A549 (cell line): ENCODE measurements at regions not wholly inside any gene's neighbourhood (a gene's known extent, or its start where the extent isn't known, plus 50 kb on each side); places are given as distances from the start of the nearest gene placed in this dataset.

Experiments used
- ATAC-seq, 2 experiments: fragments of 200-7000 bp in 1 of 2; fragments of >200 bp in 1 of 2; cut with Nextera tagmentation in 1 of 2; cut with Tn5 transposase in 1 of 2; 3 replicates each; pipeline versions ENCODE4 v1.8.0 to v1.9.1; 2018 to 2020; ENCODE audit warnings: mild to moderate bottlenecking in 1 of 2, moderate library complexity in 1 of 2
- CTCF ChIA-PET: fragments of 300-600 bp; sonication (Branson Sonifier 250); formaldehyde crosslinking; extraction: SDS; loops from one replicate; lab custom pipeline; 2021; ENCODE audit warnings: antibody characterized with exemption, inconsistent platforms; lab: Yijun Ruan, JAX
- POLR2A ChIA-PET: fragments of 350-600 bp; formaldehyde crosslinking; extraction: SDS; loops from one replicate; lab custom pipeline; 2021; ENCODE audit warnings: antibody characterized with exemption, inconsistent platforms; lab: Yijun Ruan, JAX
- DNase-seq, 2 experiments: peaks; one replicate each; pipeline versions ENCODE4 v3.0.0 to v3.0.0-alpha.2; 2011 to 2016; ENCODE audit warnings: low read depth in 1 of 2, low spot score in 1 of 2
- FAIRE-seq: peaks from 2 replicates; lab custom pipeline; 2011; peaks lifted over from hg19 to GRCh38; lab: Jason Lieb, UNC
- H3K27ac ChIP-seq, 2 experiments: fragments of >200 bp; sonication (Bioruptor Twin); formaldehyde crosslinking; 3 replicates each; pipeline ENCODE4 v1.5.1; 2016 to 2017
- H3K4me1 ChIP-seq: fragments of >200 bp; sonication (Bioruptor Twin); formaldehyde crosslinking; 3 replicates; pipeline ENCODE4 v1.6.1; 2016
- H3K4me2 ChIP-seq: fragments of >200 bp; sonication (Bioruptor Twin); formaldehyde crosslinking; 3 replicates; pipeline ENCODE4 v1.6.1; 2016
- H3K4me3 ChIP-seq: fragments of >200 bp; sonication (Bioruptor Twin); formaldehyde crosslinking; 3 replicates; pipeline ENCODE4 v1.5.1; 2016
- H3K9me3 ChIP-seq: fragments of >200 bp; sonication (Bioruptor Twin); formaldehyde crosslinking; 3 replicates; pipeline ENCODE4 v1.6.1; 2016
- BHLHE40 ChIP-seq: IDR thresholded peaks from 2 replicates; pipeline ENCODE4 v1.6.1; 2012; ENCODE audit warnings: low read depth, low read length, inconsistent platforms
- CBX8 ChIP-seq: fragments of 200-600 bp; sonication (generic); IDR thresholded peaks from 2 replicates; pipeline ENCODE4 v1.6.1; 2016
- CEBPB ChIP-seq, 2 experiments: fragments of >200 bp in 1 of 2; sonication (Bioruptor Twin) in 1 of 2; formaldehyde crosslinking in 1 of 2; IDR thresholded peaks; 2 replicates each; pipeline ENCODE4 v1.6.1; 2012 to 2016
- CHD4 ChIP-seq: fragments of 200-600 bp; sonication (generic); IDR thresholded peaks from 2 replicates; pipeline ENCODE4 v1.6.1; 2016; ENCODE audit warnings: antibody characterized with exemption, mild to moderate bottlenecking, borderline replicate concordance
- EHF ChIP-seq: fragments of 250-450 bp; sonication (Bioruptor Pico); IDR thresholded peaks from 2 replicates; pipeline ENCODE4 v1.5.0; 2020; ENCODE audit warnings: mild to moderate bottlenecking
- EHMT2 ChIP-seq: fragments of 200-600 bp; sonication (generic); IDR thresholded peaks from 2 replicates; pipeline ENCODE4 v1.6.1; 2016; ENCODE audit warnings: antibody characterized with exemption, low read depth, mild to moderate bottlenecking, moderate library complexity
- FOSB ChIP-seq: fragments of 250-450 bp; sonication (Bioruptor Pico); IDR thresholded peaks from 2 replicates; pipeline ENCODE4 v1.5.0; 2020; ENCODE audit warnings: mild to moderate bottlenecking, moderate library complexity
- FOSL2 ChIP-seq, 2 experiments: fragments of 450-650 bp in 1 of 2; fragments of >200 bp in 1 of 2; sonication (Bioruptor Twin) in 1 of 2; formaldehyde crosslinking; IDR thresholded peaks; 2 replicates each; pipeline versions ENCODE4 v1.5.0 to v1.6.1; 2016 to 2020; ENCODE audit warnings: mild to moderate bottlenecking in 1 of 2, moderate library complexity in 1 of 2
- GATA3 ChIP-seq: IDR thresholded peaks from 2 replicates; pipeline ENCODE4 v1.6.1; 2012; ENCODE audit warnings: borderline replicate concordance
- HOXA7 ChIP-seq: fragments of 250-450 bp; sonication (Bioruptor Pico); IDR thresholded peaks from 2 replicates; pipeline ENCODE4 v1.5.0; 2020; ENCODE audit warnings: mild to moderate bottlenecking, moderate library complexity
- JUN ChIP-seq, 2 experiments: fragments of >200 bp; sonication (Bioruptor Twin); formaldehyde crosslinking; IDR thresholded peaks; 2 replicates in 1 of 2; 3 replicates in 1 of 2; pipeline ENCODE4 v1.6.1; 2016 to 2017
- JUNB ChIP-seq: fragments of >200 bp; sonication (Bioruptor Twin); formaldehyde crosslinking; IDR thresholded peaks from 2 replicates; pipeline ENCODE4 v1.6.1; 2016
- MAFK ChIP-seq: fragments of 450-650 bp; IDR thresholded peaks from 2 replicates; pipeline ENCODE4 v1.6.1; 2014; ENCODE audit not compliant: partially characterized antibody
- MAZ ChIP-seq: fragments of 150-350 bp; IDR thresholded peaks from 2 replicates; pipeline ENCODE4 v1.6.1; 2014; ENCODE audit warnings: antibody characterized with exemption, low read depth, low read length, borderline replicate concordance
- NFE2L2 ChIP-seq: fragments of 150-350 bp; conservative IDR thresholded peaks from 2 replicates; pipeline ENCODE4 v1.6.1; 2014; ENCODE audit warnings: low read length
- NPAS2 ChIP-seq: fragments of 250-450 bp; sonication (Bioruptor Pico); IDR thresholded peaks from 2 replicates; pipeline ENCODE4 v1.8.0; 2022; ENCODE audit warnings: mild to moderate bottlenecking, moderate library complexity, borderline replicate concordance
- PHF8 ChIP-seq: fragments of 200-600 bp; sonication (generic); IDR thresholded peaks from 2 replicates; pipeline ENCODE4 v1.6.1; 2016; ENCODE audit warnings: low read depth, mild to moderate bottlenecking, antibody characterized with exemption, moderate library complexity, borderline replicate concordance
- POLR2AphosphoS2 ChIP-seq: conservative IDR thresholded peaks from 2 replicates; pipeline ENCODE4 v1.6.1; 2012; ENCODE audit warnings: low read length, improper control_type of control experiment, inconsistent platforms
- RAD21 ChIP-seq, 2 experiments: fragments of >200 bp in 1 of 2; sonication (Bioruptor Twin) in 1 of 2; formaldehyde crosslinking in 1 of 2; IDR thresholded peaks in 1 of 2; conservative IDR thresholded peaks in 1 of 2; 2 replicates in 1 of 2; 3 replicates in 1 of 2; pipeline ENCODE4 v1.6.1; 2012 to 2018; ENCODE audit warnings: inconsistent platforms in 1 of 2
- RARB ChIP-seq: fragments of 250-450 bp; sonication (Bioruptor Pico); IDR thresholded peaks from 2 replicates; pipeline ENCODE4 v1.8.0; 2021; ENCODE audit warnings: mild to moderate bottlenecking, moderate library complexity
- RCOR1 ChIP-seq: fragments of 150-350 bp; IDR thresholded peaks from 2 replicates; pipeline ENCODE4 v1.6.1; 2014; ENCODE audit warnings: antibody characterized with exemption, low read length, low read depth
- TP53 ChIP-seq: fragments of 250-450 bp; sonication (Bioruptor Pico); IDR thresholded peaks from 2 replicates; pipeline ENCODE4 v1.5.0; 2021; ENCODE audit warnings: mild to moderate bottlenecking, moderate library complexity
- ZFP36 ChIP-seq: fragments of 450-650 bp; IDR thresholded peaks from 2 replicates; pipeline ENCODE4 v1.6.1; 2014; ENCODE audit warnings: borderline replicate concordance; ENCODE audit not compliant: partially characterized antibody
- WGBS: methylation state at CpG from one replicate; pipeline ENCODE4 v1.1.6; 2017; ENCODE audit errors: missing lambda C conversion rate; 5-methylcytosine and 5-hydroxymethylcytosine counted together
- TF ChIP-seq, protein P1 (sequence below): fragments of >200 bp; sonication (Bioruptor Twin); formaldehyde crosslinking; IDR thresholded peaks from 3 replicates; pipeline ENCODE4 v1.6.1; 2016
- TF ChIP-seq, protein P2 (sequence below): IDR thresholded peaks from 2 replicates; pipeline ENCODE4 v1.6.1; 2012
- TF ChIP-seq, protein P3 (sequence below): fragments of 150-350 bp; IDR thresholded peaks from 2 replicates; pipeline ENCODE4 v1.6.1; 2014; ENCODE audit warnings: low read depth, mild to moderate bottlenecking, low read length
- TF ChIP-seq, protein P4 (sequence below): fragments of 250-450 bp; sonication (Bioruptor Pico); IDR thresholded peaks from 2 replicates; pipeline ENCODE4 v1.5.0; 2021; ENCODE audit warnings: mild to moderate bottlenecking, moderate library complexity, borderline replicate concordance
- TF ChIP-seq, protein P5 (sequence below): IDR thresholded peaks from 2 replicates; pipeline ENCODE4 v1.6.1; 2012; ENCODE audit warnings: low read depth, borderline replicate concordance

DNA sequence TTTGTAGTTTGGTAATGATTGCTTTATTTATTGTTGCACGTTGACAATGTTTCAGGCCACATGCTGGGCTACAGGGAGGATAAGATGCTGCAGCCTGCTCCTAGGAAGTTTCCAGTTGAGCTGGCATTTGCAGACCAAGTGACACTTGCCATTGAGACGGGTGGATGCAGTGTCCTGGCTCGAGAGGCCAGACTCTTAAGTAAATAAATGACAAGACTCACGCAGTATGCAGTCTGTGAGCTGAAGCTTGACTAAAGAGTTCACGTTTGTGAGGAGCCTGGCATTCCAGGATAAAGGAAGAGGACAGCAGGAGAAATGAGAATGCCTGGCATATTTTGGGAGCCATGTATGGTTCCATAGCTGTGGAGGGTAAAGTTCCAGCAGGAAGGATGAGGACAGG is 105.8 kb downstream of the BAMBI start:
- ATAC-seq, result no peak
- TF ChIP-seq JUN (IDR thresholded peaks at IDR 0.05) (no peak), CEBPB (IDR thresholded peaks at IDR 0.05) (no peak), CHD4 (no peak), EHMT2 (no peak), CBX8 (no peak), FOSL2 (IDR thresholded peaks at IDR 0.05) (no peak), FOSL2 (CRISPR knock-in tag; IDR thresholded peaks at IDR 0.05) (no peak), RARB (no peak), HOXA7 (no peak), NFE2L2 (no peak)
- H3K27ac ChIP-seq, result no peak overlapping the region
- 11% methylated on average over 5 of the region's 5 CpGs for WGBS
- CTCF ChIA-PET, result no interaction called here
- FAIRE-seq, result no peak
- peak overlapping the region; percentile 27 for H3K4me2 ChIP-seq
- H3K4me3 ChIP-seq, result no peak overlapping the region
- DNase-seq, result peak in 1 of 2 experiments; percentile 21
- POLR2A ChIA-PET, result no interaction called here
- no peaks in the 10 kb centered on the region for H3K9me3 ChIP-seq
- H3K4me1 ChIP-seq, result peaks cover 18% of the 10 kb centered on the region

DNA sequence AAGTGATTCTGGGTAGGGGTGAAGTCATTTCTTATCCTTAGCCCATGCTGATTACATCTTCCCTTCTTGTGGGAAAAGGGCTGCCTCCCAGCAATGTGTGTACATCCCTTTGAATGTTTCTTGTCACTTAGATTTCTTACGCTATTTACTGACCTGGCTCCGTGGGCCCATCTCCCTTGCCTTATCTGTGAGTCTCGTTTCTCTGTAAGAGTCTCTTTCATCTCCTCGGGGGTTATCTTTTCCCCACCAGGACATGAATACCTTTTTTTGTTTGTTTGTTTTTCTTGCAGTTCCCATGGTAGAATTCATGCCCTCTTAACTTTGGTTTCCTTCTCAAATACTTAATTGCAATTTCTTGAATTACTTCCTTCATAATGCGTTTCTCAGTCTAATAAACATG is 107.7 kb downstream of the BAMBI start:
- no peak for FAIRE-seq

DNA sequence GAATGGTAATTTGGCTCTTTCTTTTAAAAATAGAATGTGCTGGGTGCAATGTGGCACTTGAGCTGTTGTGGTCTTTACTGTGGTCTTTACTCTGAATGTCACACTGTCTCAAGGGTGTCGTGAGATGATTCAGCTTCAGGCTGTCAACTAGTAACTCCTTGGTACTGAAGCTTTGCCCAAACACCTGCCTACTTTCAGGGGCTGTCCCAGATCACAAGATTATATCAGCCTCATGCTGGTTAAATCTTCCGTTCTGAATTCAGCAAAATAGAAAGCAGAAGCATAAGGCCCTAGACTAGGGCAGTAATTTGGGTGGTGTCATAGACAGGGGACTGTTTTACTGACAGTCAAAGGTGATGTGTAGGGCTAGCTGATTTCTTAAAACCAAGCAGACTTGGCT is 110.9 kb downstream of the BAMBI start:
- no peak for DNase-seq
- Histone ChIP-seq H3K27ac (no peak overlapping the region), H3K4me2 (no peak overlapping the region), H3K4me3 (no peak overlapping the region), H3K4me1 (peaks cover 4% of the 10 kb centered on the region), H3K9me3 (no peaks in the 10 kb centered on the region)
- ChIA-PET CTCF (no interaction called here), POLR2A (no interaction called here)
- WGBS, result 79% methylated on average over 2 of the region's 2 CpGs
- no peak for ATAC-seq
- FAIRE-seq, result no peak
- no peak for TF ChIP-seq EHMT2
- TF ChIP-seq HOXA7, result no peak
- TF ChIP-seq, protein P1, sequence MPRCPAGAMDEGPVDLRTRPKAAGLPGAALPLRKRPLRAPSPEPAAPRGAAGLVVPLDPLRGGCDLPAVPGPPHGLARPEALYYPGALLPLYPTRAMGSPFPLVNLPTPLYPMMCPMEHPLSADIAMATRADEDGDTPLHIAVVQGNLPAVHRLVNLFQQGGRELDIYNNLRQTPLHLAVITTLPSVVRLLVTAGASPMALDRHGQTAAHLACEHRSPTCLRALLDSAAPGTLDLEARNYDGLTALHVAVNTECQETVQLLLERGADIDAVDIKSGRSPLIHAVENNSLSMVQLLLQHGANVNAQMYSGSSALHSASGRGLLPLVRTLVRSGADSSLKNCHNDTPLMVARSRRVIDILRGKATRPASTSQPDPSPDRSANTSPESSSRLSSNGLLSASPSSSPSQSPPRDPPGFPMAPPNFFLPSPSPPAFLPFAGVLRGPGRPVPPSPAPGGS, result no peak
- TF ChIP-seq RAD21 (conservative IDR thresholded peaks at IDR 0.05 in 1 of 2, IDR thresholded peaks at IDR 0.05 in 1 of 2), result no peak
- TF ChIP-seq, protein P2, sequence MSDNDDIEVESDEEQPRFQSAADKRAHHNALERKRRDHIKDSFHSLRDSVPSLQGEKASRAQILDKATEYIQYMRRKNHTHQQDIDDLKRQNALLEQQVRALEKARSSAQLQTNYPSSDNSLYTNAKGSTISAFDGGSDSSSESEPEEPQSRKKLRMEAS, result no peak
- TF ChIP-seq RARB, result no peak
- TF ChIP-seq, protein P3, sequence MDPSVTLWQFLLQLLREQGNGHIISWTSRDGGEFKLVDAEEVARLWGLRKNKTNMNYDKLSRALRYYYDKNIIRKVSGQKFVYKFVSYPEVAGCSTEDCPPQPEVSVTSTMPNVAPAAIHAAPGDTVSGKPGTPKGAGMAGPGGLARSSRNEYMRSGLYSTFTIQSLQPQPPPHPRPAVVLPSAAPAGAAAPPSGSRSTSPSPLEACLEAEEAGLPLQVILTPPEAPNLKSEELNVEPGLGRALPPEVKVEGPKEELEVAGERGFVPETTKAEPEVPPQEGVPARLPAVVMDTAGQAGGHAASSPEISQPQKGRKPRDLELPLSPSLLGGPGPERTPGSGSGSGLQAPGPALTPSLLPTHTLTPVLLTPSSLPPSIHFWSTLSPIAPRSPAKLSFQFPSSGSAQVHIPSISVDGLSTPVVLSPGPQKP, result no peak
- no peak for TF ChIP-seq MAFK
- no peak for TF ChIP-seq MAZ
- no peak for TF ChIP-seq CBX8
- no peak for TF ChIP-seq TP53 (CRISPR knock-in tag)
- TF ChIP-seq FOSB, result no peak
- no peak for TF ChIP-seq GATA3
- no peak for TF ChIP-seq POLR2AphosphoS2
- TF ChIP-seq, protein P4, sequence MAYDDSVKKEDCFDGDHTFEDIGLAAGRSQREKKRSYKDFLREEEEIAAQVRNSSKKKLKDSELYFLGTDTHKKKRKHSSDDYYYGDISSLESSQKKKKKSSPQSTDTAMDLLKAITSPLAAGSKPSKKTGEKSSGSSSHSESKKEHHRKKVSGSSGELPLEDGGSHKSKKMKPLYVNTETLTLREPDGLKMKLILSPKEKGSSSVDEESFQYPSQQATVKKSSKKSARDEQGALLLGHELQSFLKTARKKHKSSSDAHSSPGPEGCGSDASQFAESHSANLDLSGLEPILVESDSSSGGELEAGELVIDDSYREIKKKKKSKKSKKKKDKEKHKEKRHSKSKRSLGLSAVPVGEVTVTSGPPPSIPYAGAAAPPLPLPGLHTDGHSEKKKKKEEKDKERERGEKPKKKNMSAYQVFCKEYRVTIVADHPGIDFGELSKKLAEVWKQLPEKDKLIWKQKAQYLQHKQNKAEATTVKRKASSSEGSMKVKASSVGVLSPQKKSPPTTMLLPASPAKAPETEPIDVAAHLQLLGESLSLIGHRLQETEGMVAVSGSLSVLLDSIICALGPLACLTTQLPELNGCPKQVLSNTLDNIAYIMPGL (CRISPR knock-in tag), result no peak
- TF ChIP-seq CEBPB (IDR thresholded peaks at IDR 0.05), result no peak
- TF ChIP-seq CHD4, result no peak

More for the DNA sequence above, 107.7 kb downstream of the BAMBI start:
- Histone ChIP-seq H3K4me3 (no peak overlapping the region), H3K9me3 (no peaks in the 10 kb centered on the region), H3K4me2 (no peak overlapping the region), H3K4me1 (peaks cover 12% of the 10 kb centered on the region), H3K27ac (no peak overlapping the region)
- TF ChIP-seq EHF (no peak), JUNB (no peak), FOSB (no peak), PHF8 (no peak), CBX8 (no peak), BHLHE40 (no peak), TP53 (CRISPR knock-in tag) (no peak), NPAS2 (CRISPR knock-in tag) (no peak), RCOR1 (no peak), ZFP36 (no peak)
- TF ChIP-seq, protein P4 (CRISPR knock-in tag), result no peak
- TF ChIP-seq, protein P5, sequence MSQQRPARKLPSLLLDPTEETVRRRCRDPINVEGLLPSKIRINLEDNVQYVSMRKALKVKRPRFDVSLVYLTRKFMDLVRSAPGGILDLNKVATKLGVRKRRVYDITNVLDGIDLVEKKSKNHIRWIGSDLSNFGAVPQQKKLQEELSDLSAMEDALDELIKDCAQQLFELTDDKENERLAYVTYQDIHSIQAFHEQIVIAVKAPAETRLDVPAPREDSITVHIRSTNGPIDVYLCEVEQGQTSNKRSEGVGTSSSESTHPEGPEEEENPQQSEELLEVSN, result no peak
- TF ChIP-seq, protein P2, result no peak
- POLR2A ChIA-PET, result no interaction called here
- 63% methylated on average over 5 of the region's 5 CpGs for WGBS
- no peak for DNase-seq
- CTCF ChIA-PET, result interaction anchor here (0.8 kb wide), 1 partner anchor 238 kb away, joined by 3 read pairs; no protein-coding TSS in a partner anchor
- ATAC-seq, result no peak
